NCI-H2196 treated with DMSO at 0.1 percent for 48 hours (cell line): ENCODE measurements at regions not wholly inside any gene's neighbourhood (a gene's known extent, or its start where the extent isn't known, plus 50 kb on each side); places are given as distances from the start of the nearest gene placed in this dataset.
A peak's percentile ranks its signal among the peaks of the same experiment; 100 is the strongest.
"Not testable (repeated sequence)": the region's sequence is repeated elsewhere in the genome, so short reads cannot be mapped to it uniquely, and the experiment has no call there.

ENCODE experiments used
- DNase-seq: peaks from one replicate; lab custom pipeline; 2025; ENCODE audit not compliant: unreplicated experiment; lab: John Stamatoyannopoulos, UW

- no peak for DNase-seq
Observed at GRCh38 chr18:10077986-10078385, 164.2 kb downstream of the VAPA start.

GRCh38 chr18:10080372-10080771 lies 166.6 kb downstream of the VAPA start:
- DNase-seq = no peak

- peak; percentile 54 for DNase-seq
Observed at GRCh38 chr18:10081492-10081891, 167.7 kb downstream of the VAPA start.

GRCh38 chr18:10085416-10085815 lies 171.6 kb downstream of the VAPA start:
- DNase-seq = no peak

GRCh38 chr18:10085876-10086275 lies 172.1 kb downstream of the VAPA start:
- no peak for DNase-seq

DNA sequence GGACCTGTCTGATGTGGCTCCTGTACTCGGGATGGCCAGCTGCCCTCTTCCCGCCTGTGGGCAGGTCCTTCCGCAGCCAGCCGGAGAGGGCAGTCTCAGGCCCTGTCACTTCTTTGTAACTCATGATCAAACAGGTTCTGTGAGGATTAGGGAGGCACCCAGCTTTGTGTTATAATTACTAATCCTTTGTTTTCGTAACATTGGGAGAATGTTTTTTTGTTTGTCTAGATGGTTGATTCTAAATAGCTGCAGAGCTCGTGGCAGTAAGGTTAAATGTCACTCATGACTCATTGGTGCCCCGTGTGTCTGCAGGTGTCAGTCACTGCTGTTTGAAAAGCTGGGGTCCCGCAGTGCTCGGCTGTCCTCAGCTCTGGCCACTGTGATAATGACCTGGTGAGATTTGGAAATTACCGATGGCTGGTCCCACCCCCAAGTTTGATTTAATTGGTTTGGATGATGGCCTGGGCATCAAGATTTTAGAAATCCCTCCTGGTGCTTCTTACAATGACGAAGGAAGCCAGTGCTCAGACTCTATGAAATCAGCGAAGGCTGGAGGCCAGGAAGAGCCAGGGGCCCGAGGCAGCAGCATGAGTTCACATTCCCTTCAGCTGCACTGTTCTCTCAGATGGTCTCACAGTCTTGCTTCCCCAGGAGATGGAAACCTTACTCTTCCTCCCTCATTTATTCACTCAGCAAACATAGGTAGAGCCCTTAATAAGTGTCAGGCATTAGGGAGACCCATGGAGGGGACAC lies 172.8 kb downstream of the VAPA start:
- DNase-seq = no peak

- no peak for DNase-seq
Observed at GRCh38 chr18:10088734-10089133, 174.9 kb downstream of the VAPA start.

- DNase-seq = no peak
Observed at GRCh38 chr18:10089881-10090280, 176.1 kb downstream of the VAPA start.

- no peak for DNase-seq
Observed at GRCh38 chr18:10090668-10091067, 176.9 kb downstream of the VAPA start.

DNA sequence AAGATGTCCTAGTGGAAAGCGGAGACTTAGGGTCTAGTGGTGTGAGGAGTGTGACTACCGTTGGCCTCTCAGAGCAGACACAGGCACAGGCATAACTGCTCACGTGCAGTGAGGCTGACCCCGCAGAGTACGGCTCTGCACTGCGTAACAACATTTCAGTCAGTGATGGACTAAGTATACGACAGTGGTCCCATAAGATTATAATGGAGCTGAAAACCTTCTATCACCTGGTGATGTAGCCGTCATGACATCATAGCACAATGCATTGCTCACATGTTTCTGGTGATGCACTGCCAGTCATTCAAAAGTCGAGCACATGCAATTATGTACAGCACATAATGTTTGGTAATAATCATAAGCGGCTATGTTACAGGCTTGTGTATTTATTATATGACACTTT lies 179.6 kb downstream of the VAPA start:
- DNase-seq = no peak

DNA sequence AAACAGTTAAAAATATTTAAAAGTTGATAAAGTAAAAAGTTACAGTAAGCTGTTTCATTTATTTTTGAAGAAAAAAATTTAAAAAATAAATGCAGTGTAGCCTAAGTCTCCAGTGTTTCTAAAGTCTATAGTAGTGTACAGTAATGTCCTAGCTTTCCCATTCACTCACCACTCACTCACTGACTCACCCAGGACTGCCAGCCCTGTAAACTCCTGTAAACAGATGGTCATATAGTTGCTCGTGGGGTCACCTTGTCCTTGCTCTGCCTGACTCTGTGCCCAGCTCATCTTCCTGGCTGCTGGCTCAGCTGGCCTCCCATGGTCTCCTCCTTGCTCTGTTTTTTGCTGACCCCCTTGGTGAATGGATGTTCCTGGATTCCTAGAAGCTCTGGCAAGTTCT lies 180.3 kb downstream of the VAPA start:
- DNase-seq = no peak

DNA sequence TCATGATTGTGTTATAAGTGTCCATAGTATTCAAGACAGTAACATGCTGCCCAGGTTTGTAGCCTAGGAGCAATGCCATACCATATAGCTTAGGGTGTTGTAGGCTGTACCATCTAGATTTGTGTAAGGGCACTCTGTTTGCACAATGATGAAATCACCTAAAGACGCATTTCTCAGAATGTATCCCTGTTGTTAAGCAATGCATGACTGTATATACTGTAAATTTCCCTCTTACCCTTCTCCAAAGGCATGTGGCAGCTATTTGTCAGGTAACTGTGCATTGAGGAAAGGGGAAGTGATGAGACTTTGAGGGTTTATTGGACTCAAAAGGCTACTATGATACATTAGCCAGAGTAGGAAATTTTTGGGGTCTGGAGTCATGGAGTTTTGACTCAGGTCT lies 180.8 kb downstream of the VAPA start:
- no peak for DNase-seq

- no peak for DNase-seq
Observed at GRCh38 chr18:10095356-10095755, 181.5 kb downstream of the VAPA start.

- DNase-seq = no peak
Observed at GRCh38 chr18:10099539-10100140, 185.8 kb downstream of the VAPA start.

GRCh38 chr18:10100196-10100595 lies 186.4 kb downstream of the VAPA start:
- DNase-seq = no peak

DNA sequence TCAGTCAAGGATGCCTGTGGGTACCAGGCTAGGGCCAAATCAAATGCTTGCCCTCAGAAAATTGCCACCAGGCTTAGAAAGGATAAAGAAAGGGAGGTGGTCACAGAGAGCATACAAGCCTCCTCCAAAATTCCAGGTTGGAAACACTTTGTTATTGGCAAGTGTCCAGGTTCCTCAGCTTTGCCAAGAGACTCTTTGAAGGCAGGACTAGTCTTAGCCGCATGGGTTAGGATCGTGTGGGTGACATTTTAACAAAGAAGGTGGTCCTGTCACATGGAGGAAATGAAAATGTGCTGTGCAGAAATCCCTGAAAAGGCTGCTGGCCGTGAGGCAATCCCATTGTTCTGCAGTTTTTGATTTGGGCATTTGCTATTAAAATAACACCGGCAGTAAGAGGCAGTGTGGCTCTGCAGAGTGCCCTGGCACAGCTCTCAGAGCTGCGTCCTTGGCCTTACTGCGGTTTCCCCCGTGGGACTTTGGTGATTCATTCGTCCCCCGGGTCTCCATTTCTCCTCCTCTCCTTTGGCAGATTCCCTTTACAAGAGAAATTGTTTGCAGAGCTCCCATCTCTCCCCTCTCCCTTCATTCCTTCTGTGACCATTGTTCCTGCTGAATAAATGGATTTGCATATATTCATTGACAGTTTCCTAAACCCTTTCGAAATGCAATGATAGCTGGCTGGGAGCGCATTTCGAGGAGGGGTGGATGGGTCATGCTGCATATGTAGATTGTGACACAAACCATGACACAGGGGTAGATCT lies 187.3 kb downstream of the VAPA start:
- DNase-seq = no peak

DNA sequence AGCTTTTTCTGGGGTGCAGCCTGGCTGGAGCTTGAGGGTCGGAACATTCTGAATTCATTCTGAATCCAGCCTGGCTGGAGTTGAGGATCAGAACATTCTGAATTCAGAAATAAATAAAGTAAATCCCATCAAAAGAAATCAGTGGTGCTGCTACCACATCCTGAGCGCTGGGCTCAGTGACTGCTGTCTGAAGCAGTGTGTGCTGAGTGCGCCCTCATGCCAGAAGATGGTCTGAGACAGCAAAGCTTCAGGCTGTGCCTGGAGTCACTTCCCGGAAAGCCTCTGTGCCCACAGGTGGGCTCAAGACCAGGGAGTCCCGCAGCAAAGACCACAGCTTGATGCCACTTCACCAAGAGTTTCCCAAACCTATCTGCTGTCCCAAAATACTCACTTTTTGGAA lies 187.9 kb downstream of the VAPA start:
- no peak for DNase-seq

GRCh38 chr18:10105118-10105517 lies 191.3 kb downstream of the VAPA start:
- DNase-seq = not testable (repeated sequence)

DNA sequence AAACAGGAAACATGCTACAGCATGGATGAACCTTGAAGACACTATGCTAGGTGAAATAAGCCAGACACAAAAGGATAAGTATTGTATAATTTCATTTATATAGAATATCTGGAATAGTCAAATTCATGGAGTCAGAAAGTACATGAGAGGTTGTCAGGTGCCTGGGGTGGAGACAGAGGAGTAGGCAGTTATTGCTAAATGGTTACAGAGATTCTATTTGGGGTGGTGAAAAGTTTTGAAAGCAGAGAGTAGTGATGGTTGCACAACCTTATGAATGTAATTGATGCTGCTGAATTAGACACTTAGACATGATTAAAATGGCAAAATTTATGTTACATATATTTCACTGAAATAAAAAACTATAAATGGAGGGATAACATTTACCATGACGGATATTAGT lies 197.4 kb downstream of the VAPA start:
- DNase-seq = no peak

DNA sequence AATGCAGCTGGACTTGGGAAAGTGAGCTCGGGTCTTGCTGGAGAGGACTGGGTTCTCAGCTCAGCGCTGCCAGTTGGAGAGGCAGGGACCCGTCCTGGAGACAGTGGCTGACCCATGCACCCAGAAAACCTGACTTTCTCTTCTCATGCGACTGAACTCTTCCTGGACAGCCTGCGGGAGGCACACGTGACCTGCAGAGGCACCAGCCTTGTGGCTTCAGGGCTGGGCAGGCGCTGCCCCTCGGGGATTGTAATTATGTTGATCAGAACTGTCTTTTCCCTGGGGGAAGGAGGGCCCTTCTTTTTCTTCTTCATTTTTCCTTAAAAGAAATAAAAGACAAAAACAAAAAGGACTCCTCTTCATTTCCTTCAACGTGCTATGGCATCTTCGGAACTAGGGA lies 198.1 kb downstream of the VAPA start:
- no peak for DNase-seq

- no peak for DNase-seq
Observed at GRCh38 chr18:10113121-10114022, 199.6 kb downstream of the VAPA start.
